OCI-LY7 (cell line): ENCODE measurements at regions not wholly inside any gene's neighbourhood (a gene's known extent, or its start where the extent isn't known, plus 50 kb on each side); places are given as distances from the start of the nearest gene placed in this dataset.

ENCODE experiments used
- BruUV-seq: library from RNA; stranded (reverse); fragments of 400-500 nt; replicated peaks from 2 replicates; lab custom pipeline; 2021; lab: Mats Ljungman, UMichigan
- CTCF ChIA-PET: fragments of 300-600 bp; sonication (Branson Sonifier 250); formaldehyde crosslinking; loops from one replicate; lab custom pipeline; 2022; ENCODE audit warnings: antibody characterized with exemption; ENCODE audit not compliant: unreplicated experiment; lab: Charles Lee
- POLR2A ChIA-PET: fragments of 300-600 bp; sonication (Branson Sonifier 250); formaldehyde crosslinking; loops from one replicate; lab custom pipeline; 2022; ENCODE audit warnings: antibody characterized with exemption; lab: Charles Lee
- DNase-seq: peaks from one replicate; pipeline ENCODE4 v3.0.0-alpha.2; 2015; ENCODE audit warnings: low spot score
- H2AFZ ChIP-seq: fragments of 200-600 bp; sonication (generic), shearing (Covaris generic); 2 replicates; pipeline ENCODE4 v1.6.1; 2014; ENCODE audit warnings: mild to moderate bottlenecking, antibody characterized with exemption, low read length, moderate library complexity
- H3K27ac ChIP-seq: fragments of 200-600 bp; sonication (generic); 2 replicates; pipeline ENCODE4 v1.5.1; 2014; ENCODE audit warnings: mixed run types, low read depth, mild to moderate bottlenecking, moderate library complexity, low read length, inconsistent platforms; ENCODE audit not compliant: poor library complexity, severe bottlenecking
- H3K36me3 ChIP-seq: fragments of 200-600 bp; sonication (generic); 2 replicates; pipeline ENCODE4 v1.6.1; 2014; ENCODE audit warnings: mild to moderate bottlenecking, antibody characterized with exemption, low read length, moderate library complexity, mixed read lengths; ENCODE audit not compliant: insufficient read depth
- H3K4me1 ChIP-seq: fragments of 200-600 bp; sonication (generic); 2 replicates; pipeline ENCODE4 v1.5.1; 2014; ENCODE audit warnings: mild to moderate bottlenecking, low read length; ENCODE audit not compliant: insufficient read depth, poor library complexity, severe bottlenecking
- H3K4me2 ChIP-seq: fragments of 200-600 bp; sonication (generic); 2 replicates; pipeline ENCODE4 v1.6.1; 2014; ENCODE audit warnings: mild to moderate bottlenecking, low read length
- H3K4me3 ChIP-seq: fragments of 200-600 bp; sonication (generic); 2 replicates; pipeline ENCODE4 v1.5.1; 2014; ENCODE audit warnings: mild to moderate bottlenecking, low read depth, low read length; ENCODE audit not compliant: poor library complexity, severe bottlenecking
- H3K79me2 ChIP-seq: fragments of 200-600 bp; sonication (generic); 2 replicates; pipeline ENCODE4 v1.6.1; 2016; ENCODE audit warnings: low read depth, mild to moderate bottlenecking, low read length, moderate library complexity, mixed read lengths; ENCODE audit not compliant: insufficient read depth
- H3K9me2 ChIP-seq: fragments of 200-600 bp; sonication (generic); 2 replicates; pipeline ENCODE4 v1.6.1; 2016; ENCODE audit warnings: mild to moderate bottlenecking, low read length, mixed read lengths; ENCODE audit not compliant: insufficient read depth
- H3K9me3 ChIP-seq: fragments of 200-600 bp; sonication (generic); 2 replicates; pipeline ENCODE4 v1.6.1; 2014; ENCODE audit warnings: mild to moderate bottlenecking, mixed run types, low read length, mixed read lengths
- H4K20me1 ChIP-seq: fragments of 200-600 bp; sonication (generic); 2 replicates; pipeline ENCODE4 v1.6.1; 2014; ENCODE audit warnings: mild to moderate bottlenecking, antibody characterized with exemption, low read length, moderate library complexity, mixed read lengths; ENCODE audit not compliant: insufficient read depth
- EZH2phosphoT487 ChIP-seq: fragments of 200-600 bp; sonication (generic); IDR thresholded peaks from 2 replicates; pipeline ENCODE4 v1.6.1; 2018; ENCODE audit warnings: low read depth, borderline replicate concordance, mild to moderate bottlenecking, mixed run types, antibody characterized with exemption, low read length, moderate library complexity, mixed read lengths
- intact Hi-C: fragments of 100-400 bp; cut with micrococcal nuclease; formaldehyde crosslinking; loops from one replicate; pipeline ENCODE4 v1.10.0; 2022; ENCODE audit not compliant: unreplicated experiment
- TF ChIP-seq, protein P1 (sequence below): fragments of 200-600 bp; sonication (generic); conservative IDR thresholded peaks from 2 replicates; pipeline ENCODE4 v1.5.1; 2014; ENCODE audit warnings: mild to moderate bottlenecking, antibody characterized with exemption, low read length, moderate library complexity, mixed read lengths

DNA sequence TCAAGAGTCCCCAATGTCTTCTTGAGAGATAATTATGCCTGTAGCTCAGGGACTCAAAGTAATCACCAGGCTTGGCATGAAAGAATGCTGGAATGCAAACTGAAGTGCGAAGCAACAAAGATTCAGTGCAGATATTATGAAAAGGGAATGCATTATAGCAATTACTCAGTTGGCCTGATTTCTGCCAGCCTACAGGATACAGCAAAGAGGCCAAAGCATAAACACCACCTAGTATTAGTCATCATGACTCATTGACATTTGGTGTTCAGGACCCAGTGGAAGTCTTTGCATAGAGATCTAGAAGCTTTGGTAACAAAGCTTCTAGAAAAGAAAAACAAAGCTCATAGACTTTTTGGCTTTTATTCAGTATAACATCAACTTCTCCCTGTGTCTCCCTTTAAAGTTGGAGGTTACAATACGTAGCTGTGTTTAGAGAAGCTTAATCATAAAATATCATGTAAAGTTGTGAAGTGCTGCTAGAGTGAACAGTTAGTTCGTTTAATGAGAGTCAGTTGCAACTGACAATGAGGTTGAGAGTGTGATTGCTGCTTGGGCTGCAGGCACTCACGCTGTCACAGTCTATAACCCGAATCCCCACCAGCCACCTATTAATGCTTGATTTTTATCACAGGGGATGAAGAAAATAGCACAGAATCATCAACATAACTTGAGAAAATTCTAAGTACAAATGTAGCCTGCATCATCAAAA lies 932.7 kb downstream of the TFAP2A start:
- H3K79me2 ChIP-seq, result no peaks in the 10 kb centered on the region
- POLR2A ChIA-PET, result no interaction called here
- H3K4me2 ChIP-seq, result no peak overlapping the region

DNA sequence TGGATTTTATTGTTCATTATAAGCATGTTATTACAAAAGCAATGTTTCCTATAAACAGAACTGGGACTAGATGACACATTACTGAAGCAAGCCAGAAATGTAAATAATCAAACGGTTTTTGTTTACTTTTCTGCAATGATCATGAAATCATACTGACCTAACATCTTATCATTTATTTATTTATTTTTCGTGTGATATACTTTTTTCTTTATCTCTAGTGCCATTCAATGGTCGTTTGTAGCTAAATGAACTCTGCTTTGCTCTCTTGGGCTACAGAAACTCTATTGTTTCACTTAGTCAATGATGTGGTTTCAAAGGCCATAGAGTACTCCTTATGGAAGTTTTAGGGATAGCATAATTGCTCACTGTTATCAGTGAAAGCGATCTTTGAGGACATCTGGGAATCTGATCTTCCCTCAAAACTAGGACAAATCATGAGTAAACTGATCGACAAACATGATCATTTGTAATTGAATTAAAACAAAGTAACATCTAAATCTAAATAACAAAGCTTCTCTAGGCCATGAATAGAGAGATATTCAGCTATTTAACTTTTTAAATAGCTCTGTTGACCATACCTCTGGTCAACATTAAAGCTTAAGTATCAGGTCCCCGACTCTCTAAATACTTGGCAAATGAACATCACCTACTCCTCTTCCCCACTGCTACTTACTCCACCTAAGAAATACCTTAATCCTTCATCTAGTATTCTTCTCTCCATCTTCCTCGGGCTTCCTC lies 933.4 kb downstream of the TFAP2A start:
- ChIA-PET CTCF (no interaction called here), POLR2A (no interaction called here)
- Histone ChIP-seq H3K9me3 (no peaks in the 10 kb centered on the region), H2AFZ (no peak overlapping the region), H3K27ac (no peak overlapping the region), H3K4me1 (no peaks in the 10 kb centered on the region), H4K20me1 (no peaks in the 10 kb centered on the region), H3K4me2 (no peak overlapping the region), H3K9me2 (no peaks in the 10 kb centered on the region), H3K79me2 (no peaks in the 10 kb centered on the region), H3K36me3 (no peaks in the 10 kb centered on the region), H3K4me3 (no peak overlapping the region)
- no TSS peak for BruUV-seq
- intact Hi-C loops, result no loop called here
- TF ChIP-seq EZH2phosphoT487, result no peak
- TF ChIP-seq, protein P1, sequence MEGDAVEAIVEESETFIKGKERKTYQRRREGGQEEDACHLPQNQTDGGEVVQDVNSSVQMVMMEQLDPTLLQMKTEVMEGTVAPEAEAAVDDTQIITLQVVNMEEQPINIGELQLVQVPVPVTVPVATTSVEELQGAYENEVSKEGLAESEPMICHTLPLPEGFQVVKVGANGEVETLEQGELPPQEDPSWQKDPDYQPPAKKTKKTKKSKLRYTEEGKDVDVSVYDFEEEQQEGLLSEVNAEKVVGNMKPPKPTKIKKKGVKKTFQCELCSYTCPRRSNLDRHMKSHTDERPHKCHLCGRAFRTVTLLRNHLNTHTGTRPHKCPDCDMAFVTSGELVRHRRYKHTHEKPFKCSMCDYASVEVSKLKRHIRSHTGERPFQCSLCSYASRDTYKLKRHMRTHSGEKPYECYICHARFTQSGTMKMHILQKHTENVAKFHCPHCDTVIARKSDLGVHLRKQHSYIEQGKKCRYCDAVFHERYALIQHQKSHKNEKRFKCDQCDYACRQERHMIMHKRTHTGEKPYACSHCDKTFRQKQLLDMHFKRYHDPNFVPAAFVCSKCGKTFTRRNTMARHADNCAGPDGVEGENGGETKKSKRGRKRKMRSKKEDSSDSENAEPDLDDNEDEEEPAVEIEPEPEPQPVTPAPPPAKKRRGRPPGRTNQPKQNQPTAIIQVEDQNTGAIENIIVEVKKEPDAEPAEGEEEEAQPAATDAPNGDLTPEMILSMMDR, result no peak
- DNase-seq, result no peak

More for the DNA sequence above, 932.7 kb downstream of the TFAP2A start:
- CTCF ChIA-PET, result no interaction called here
- Histone ChIP-seq H3K4me3 (no peak overlapping the region), H2AFZ (no peak overlapping the region), H3K4me1 (no peaks in the 10 kb centered on the region), H4K20me1 (no peaks in the 10 kb centered on the region), H3K27ac (no peak overlapping the region), H3K9me3 (no peaks in the 10 kb centered on the region), H3K36me3 (no peaks in the 10 kb centered on the region), H3K9me2 (no peaks in the 10 kb centered on the region)
- BruUV-seq, result no TSS peak
- intact Hi-C loops, result no loop called here
- TF ChIP-seq, protein P1, result no peak
- no peak for TF ChIP-seq EZH2phosphoT487
- DNase-seq, result no peak

DNA sequence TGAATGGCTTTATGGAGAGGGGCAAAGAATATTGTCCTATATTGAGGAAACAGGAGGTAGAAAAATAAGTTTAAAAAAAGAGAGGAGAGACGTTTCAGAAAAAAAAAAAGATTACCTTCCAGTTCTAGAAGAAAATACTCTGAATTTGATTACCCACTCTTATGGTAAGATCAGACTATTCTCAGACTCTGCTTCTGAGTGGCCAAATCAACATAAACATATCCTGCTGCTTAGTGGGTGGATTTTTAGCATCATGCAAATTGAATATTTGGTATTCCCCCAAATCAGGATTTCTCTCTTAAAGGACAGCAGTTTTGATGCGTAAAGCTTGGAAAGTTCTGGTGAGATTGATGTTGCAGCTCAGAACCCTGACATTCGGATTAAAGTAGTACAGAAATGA lies 946.6 kb downstream of the TFAP2A start:
- ChIA-PET CTCF (no interaction called here), POLR2A (no interaction called here)
- no peak for DNase-seq
- Histone ChIP-seq H3K4me1 (no peaks in the 10 kb centered on the region), H3K4me3 (no peak overlapping the region), H2AFZ (no peak overlapping the region), H3K4me2 (no peak overlapping the region), H4K20me1 (no peaks in the 10 kb centered on the region), H3K79me2 (no peaks in the 10 kb centered on the region), H3K9me3 (no peaks in the 10 kb centered on the region), H3K27ac (no peak overlapping the region), H3K36me3 (no peaks in the 10 kb centered on the region), H3K9me2 (no peaks in the 10 kb centered on the region)
- intact Hi-C loops, result no loop called here
- BruUV-seq, result no TSS peak
- no peak for TF ChIP-seq EZH2phosphoT487
- TF ChIP-seq, protein P1, result no peak
